ENCODE measurements at regions not wholly inside any gene's neighbourhood (a gene's known extent, or its start where the extent isn't known, plus 50 kb on each side); places are given as distances from the start of the nearest gene placed in this dataset.

DNA sequence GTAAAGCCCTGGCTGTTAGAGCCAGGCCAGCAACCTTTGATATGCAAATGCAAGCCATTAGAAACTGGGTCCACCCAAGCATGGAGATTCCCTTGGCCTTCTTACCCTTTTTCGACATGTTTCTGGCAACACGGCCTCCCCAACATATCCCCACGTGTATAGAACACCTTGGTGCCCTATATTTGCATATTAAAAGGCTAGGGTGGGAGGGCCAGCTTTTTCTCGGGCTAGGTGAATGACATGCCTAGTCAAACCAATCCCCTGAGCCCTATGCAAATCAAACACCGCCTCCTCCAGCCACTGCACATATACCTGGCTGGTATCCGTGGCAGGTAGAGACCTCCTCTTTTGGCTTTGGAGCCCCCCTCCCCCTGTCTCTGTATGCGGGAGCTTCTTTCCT is 55.6 kb upstream of the ZFR start:
- Mint-ChIP-seq H3K4me3 (ENCODE audit: unreplicated experiment) (no peak overlapping the region), H3K27ac (ENCODE audit: unreplicated experiment) (no peak overlapping the region), H3K4me1 (ENCODE audit: low read depth, unreplicated experiment) (peaks cover 18% of the 10 kb centered on the region), H3K9me3 (ENCODE audit: unreplicated experiment) (peaks cover 6% of the 10 kb centered on the region), H3K36me3 (ENCODE audit: unreplicated experiment) (no peaks in the 10 kb centered on the region), H3K27me3 (ENCODE audit: unreplicated experiment) (peaks cover 2% of the 10 kb centered on the region)
- no peak for DNase-seq
- TF ChIP-seq, protein P1, sequence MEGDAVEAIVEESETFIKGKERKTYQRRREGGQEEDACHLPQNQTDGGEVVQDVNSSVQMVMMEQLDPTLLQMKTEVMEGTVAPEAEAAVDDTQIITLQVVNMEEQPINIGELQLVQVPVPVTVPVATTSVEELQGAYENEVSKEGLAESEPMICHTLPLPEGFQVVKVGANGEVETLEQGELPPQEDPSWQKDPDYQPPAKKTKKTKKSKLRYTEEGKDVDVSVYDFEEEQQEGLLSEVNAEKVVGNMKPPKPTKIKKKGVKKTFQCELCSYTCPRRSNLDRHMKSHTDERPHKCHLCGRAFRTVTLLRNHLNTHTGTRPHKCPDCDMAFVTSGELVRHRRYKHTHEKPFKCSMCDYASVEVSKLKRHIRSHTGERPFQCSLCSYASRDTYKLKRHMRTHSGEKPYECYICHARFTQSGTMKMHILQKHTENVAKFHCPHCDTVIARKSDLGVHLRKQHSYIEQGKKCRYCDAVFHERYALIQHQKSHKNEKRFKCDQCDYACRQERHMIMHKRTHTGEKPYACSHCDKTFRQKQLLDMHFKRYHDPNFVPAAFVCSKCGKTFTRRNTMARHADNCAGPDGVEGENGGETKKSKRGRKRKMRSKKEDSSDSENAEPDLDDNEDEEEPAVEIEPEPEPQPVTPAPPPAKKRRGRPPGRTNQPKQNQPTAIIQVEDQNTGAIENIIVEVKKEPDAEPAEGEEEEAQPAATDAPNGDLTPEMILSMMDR (IDR thresholded peaks at IDR 0.05; ENCODE audit: partially characterized antibody, unreplicated experiment), result no peak

DNA sequence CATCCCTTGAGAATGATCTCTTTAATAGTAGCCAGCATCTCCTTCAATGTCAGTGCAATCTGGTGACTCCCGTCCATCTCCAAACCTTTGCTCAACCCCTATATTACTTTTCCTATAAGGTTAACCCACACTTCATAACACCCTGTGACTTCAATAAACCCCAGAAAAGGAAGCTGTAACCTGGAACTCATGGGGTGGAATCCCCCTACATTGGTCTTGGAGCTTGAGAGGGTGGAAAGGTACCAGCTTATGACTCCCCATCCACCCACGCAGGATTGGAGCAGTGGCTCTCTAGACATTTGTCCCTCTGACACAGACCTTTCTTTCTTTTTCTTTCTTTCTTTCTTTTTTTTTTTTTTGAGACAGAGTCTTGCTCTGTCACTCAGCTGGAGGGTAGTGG is 54.7 kb upstream of the ZFR start:
- TF ChIP-seq, protein P1 (IDR thresholded peaks at IDR 0.05; ENCODE audit: partially characterized antibody, unreplicated experiment), result no peak
- Mint-ChIP-seq H3K27ac (ENCODE audit: unreplicated experiment) (no peak overlapping the region), H3K36me3 (ENCODE audit: unreplicated experiment) (no peaks in the 10 kb centered on the region), H3K4me3 (ENCODE audit: unreplicated experiment) (no peak overlapping the region), H3K27me3 (ENCODE audit: unreplicated experiment) (peaks cover 2% of the 10 kb centered on the region), H3K9me3 (ENCODE audit: unreplicated experiment) (peaks cover 4% of the 10 kb centered on the region), H3K4me1 (ENCODE audit: low read depth, unreplicated experiment) (peaks cover 9% of the 10 kb centered on the region)
- DNase-seq, result no peak

DNA sequence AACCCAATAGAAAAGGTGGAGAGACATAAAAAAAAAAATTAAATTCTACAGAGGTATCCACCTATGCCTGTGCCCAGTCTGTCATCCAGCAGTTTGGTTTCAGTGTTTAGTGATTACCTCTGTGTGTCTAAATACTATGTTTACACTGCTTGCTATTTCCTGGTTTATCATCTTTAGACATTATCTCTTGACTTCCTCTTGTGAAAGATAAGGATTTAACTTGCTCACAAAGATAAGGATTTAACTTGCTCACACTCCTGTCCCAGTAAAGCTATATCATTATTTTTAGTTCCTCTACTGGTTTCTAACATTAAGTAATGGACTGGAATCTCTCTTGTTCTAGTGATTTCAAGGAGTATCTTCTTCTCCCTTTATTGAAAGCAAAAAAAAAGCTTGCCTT is 53.9 kb upstream of the ZFR start:
- DNase-seq, result no peak
- peaks cover 7% of the 10 kb centered on the region for H3K4me1 Mint-ChIP-seq (ENCODE audit: low read depth, unreplicated experiment)
- H3K27me3 Mint-ChIP-seq (ENCODE audit: unreplicated experiment), result peaks cover 2% of the 10 kb centered on the region
- TF ChIP-seq, protein P1 (IDR thresholded peaks at IDR 0.05; ENCODE audit: partially characterized antibody, unreplicated experiment), result no peak
- peaks cover 4% of the 10 kb centered on the region for H3K9me3 Mint-ChIP-seq (ENCODE audit: unreplicated experiment)
- no peaks in the 10 kb centered on the region for H3K36me3 Mint-ChIP-seq (ENCODE audit: unreplicated experiment)
- no peak overlapping the region for H3K27ac Mint-ChIP-seq (ENCODE audit: unreplicated experiment)
- H3K4me3 Mint-ChIP-seq (ENCODE audit: unreplicated experiment), result no peak overlapping the region

DNA sequence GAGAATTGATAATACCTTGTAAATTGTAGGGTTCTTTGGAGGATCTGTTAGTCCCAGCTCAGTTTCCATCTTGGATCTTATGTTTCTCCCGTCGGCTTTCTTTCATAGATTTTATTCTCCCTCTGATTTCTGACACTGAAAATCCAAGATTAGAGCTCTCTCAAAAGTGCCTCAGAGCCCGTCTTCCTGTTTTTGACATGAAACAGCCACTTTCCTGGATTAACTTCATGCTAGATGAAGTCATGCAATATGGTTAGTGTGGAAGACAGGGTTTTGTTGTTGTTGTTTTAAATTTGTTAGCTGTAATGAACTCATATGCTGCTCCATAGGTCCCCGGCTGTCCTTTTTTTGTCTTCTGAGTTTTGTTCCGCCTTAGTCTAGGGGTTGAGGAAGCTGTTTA is 51.6 kb upstream of the ZFR start:
- Mint-ChIP-seq H3K27me3 (ENCODE audit: unreplicated experiment) (peaks cover 3% of the 10 kb centered on the region), H3K36me3 (ENCODE audit: unreplicated experiment) (no peaks in the 10 kb centered on the region), H3K9me3 (ENCODE audit: unreplicated experiment) (peaks cover 2% of the 10 kb centered on the region), H3K4me3 (ENCODE audit: unreplicated experiment) (no peak overlapping the region), H3K27ac (ENCODE audit: unreplicated experiment) (no peak overlapping the region), H3K4me1 (ENCODE audit: low read depth, unreplicated experiment) (peaks cover 2% of the 10 kb centered on the region)
- TF ChIP-seq, protein P1 (IDR thresholded peaks at IDR 0.05; ENCODE audit: partially characterized antibody, unreplicated experiment), result no peak
- no peak for DNase-seq

DNA sequence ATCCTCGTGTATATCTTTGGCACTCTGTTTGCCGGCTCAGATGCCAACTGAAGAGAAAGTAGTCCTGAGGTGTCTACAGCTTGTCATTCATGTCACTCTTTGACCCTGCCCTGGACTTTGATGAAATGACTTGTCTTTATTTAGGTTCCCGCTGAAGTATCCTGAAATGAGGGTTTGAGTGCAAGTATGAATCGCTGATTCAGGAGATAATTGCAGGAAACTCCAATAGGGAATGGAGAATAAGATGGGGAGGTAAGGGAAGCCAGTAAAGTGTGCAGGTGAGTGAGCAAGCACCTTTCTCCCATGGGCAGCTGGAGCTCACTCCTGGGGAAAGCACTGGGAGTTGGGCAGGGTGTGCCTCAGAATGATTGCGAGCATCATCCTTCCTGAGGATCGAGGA is 50.3 kb upstream of the ZFR start:
- DNase-seq, result no peak
- Mint-ChIP-seq H3K4me3 (ENCODE audit: unreplicated experiment) (no peak overlapping the region), H3K4me1 (ENCODE audit: low read depth, unreplicated experiment) (no peaks in the 10 kb centered on the region), H3K9me3 (ENCODE audit: unreplicated experiment) (no peaks in the 10 kb centered on the region), H3K36me3 (ENCODE audit: unreplicated experiment) (no peaks in the 10 kb centered on the region), H3K27ac (ENCODE audit: unreplicated experiment) (no peak overlapping the region), H3K27me3 (ENCODE audit: unreplicated experiment) (peaks cover 3% of the 10 kb centered on the region)
- TF ChIP-seq, protein P1 (IDR thresholded peaks at IDR 0.05; ENCODE audit: partially characterized antibody, unreplicated experiment), result no peak
